Fibroblast of lung (primary cell): ENCODE measurements at regions not wholly inside any gene's neighbourhood (a gene's known extent, or its start where the extent isn't known, plus 50 kb on each side); places are given as distances from the start of the nearest gene placed in this dataset.

Experiments
- DNase-seq, 2 donors: peaks; one replicate each; pipeline versions ENCODE4 v3.0.0 to v3.0.0-alpha.2; 2010; ENCODE audit warnings: low read depth in 2 of 2
- H2AFZ ChIP-seq: 2 replicates; pipeline ENCODE4 v1.5.1; 2012; ENCODE audit warnings: low read length, control low read depth, inconsistent platforms
- H3K27ac ChIP-seq: 2 replicates; pipeline ENCODE4 v1.5.1; 2011; ENCODE audit warnings: low read length, control low read depth; ENCODE audit not compliant: insufficient read depth
- H3K27me3 ChIP-seq: 2 replicates; pipeline ENCODE4 v1.5.1; 2011; ENCODE audit warnings: mild to moderate bottlenecking, low read length; ENCODE audit not compliant: control insufficient read depth, insufficient read depth
- H3K36me3 ChIP-seq: 2 replicates; pipeline ENCODE4 v1.5.1; 2011; ENCODE audit warnings: low read length; ENCODE audit not compliant: control insufficient read depth, insufficient read depth
- H3K4me1 ChIP-seq: 2 replicates; pipeline ENCODE4 v1.5.1; 2011; ENCODE audit warnings: low read length; ENCODE audit not compliant: control insufficient read depth, insufficient read depth; ENCODE audit errors: extremely low read depth
- H3K4me2 ChIP-seq: 2 replicates; pipeline ENCODE4 v1.5.1; 2011; ENCODE audit warnings: low read length, control low read depth; ENCODE audit not compliant: insufficient read depth; ENCODE audit errors: extremely low read depth
- H3K4me3 ChIP-seq, 4 experiments: fragments of 200-600 bp in 1 of 4; sonication (generic) in 1 of 4; replicated peaks in 1 of 4; 2 replicates each; pipeline ENCODE4 v1.5.1; 2011 to 2016; ENCODE audit warnings: low read length in 4 of 4, low read depth in 3 of 4, mild to moderate bottlenecking in 3 of 4, control low read depth in 2 of 4, inconsistent platforms in 1 of 4, mixed read lengths in 1 of 4; ENCODE audit not compliant: insufficient read depth in 1 of 4; ENCODE audit errors: control extremely low read depth in 1 of 4
- H3K79me2 ChIP-seq: 2 replicates; pipeline ENCODE4 v1.5.1; 2012; ENCODE audit warnings: mild to moderate bottlenecking, low read length, inconsistent platforms; ENCODE audit not compliant: control insufficient read depth, insufficient read depth
- H3K9ac ChIP-seq: 2 replicates; pipeline ENCODE4 v1.5.1; 2011; ENCODE audit warnings: mild to moderate bottlenecking, low read length, control low read depth; ENCODE audit not compliant: insufficient read depth
- H3K9me3 ChIP-seq: 2 replicates; pipeline ENCODE4 v1.5.1; 2012; ENCODE audit warnings: low read depth, low read length; ENCODE audit not compliant: control insufficient read depth, insufficient read depth
- H4K20me1 ChIP-seq: 2 replicates; pipeline ENCODE4 v1.5.1; 2011; ENCODE audit warnings: low read length; ENCODE audit not compliant: control insufficient read depth, insufficient read depth; ENCODE audit errors: extremely low read depth
- CTCF ChIP-seq, 2 donors: IDR thresholded peaks in 1 of 2; conservative IDR thresholded peaks in 1 of 2; 1 replicate in 1 of 2; 2 replicates in 1 of 2; pipeline ENCODE4 v1.5.1; 2011 to 2012; ENCODE audit warnings: low read length in 2 of 2, control low read depth in 1 of 2, inconsistent platforms in 1 of 2, low read depth in 1 of 2, mild to moderate bottlenecking in 1 of 2
- EZH2 ChIP-seq: IDR thresholded peaks from 2 replicates; pipeline ENCODE4 v1.5.1; 2012; ENCODE audit warnings: low read length, control low read depth, mild to moderate bottlenecking; ENCODE audit errors: missing control alignments

GRCh38 chr6:85143676-85144075 lies 306.2 kb upstream of the NT5E start:
- Histone ChIP-seq H4K20me1 (no peaks in the 10 kb centered on the region), H3K27ac (no peak overlapping the region), H3K27me3 (no peaks in the 10 kb centered on the region), H3K79me2 (no peaks in the 10 kb centered on the region), H3K9me3 (no peaks in the 10 kb centered on the region), H3K4me3 (no peak overlapping the region), H2AFZ (no peak overlapping the region), H3K36me3 (no peaks in the 10 kb centered on the region), H3K4me1 (no peaks in the 10 kb centered on the region), H3K9ac (no peak overlapping the region), H3K4me2 (no peak overlapping the region)
- TF ChIP-seq CTCF (conservative IDR thresholded peaks at IDR 0.05 in 1 of 2, IDR thresholded peaks at IDR 0.05 in 1 of 2; ENCODE audit: low read depth in 1 of 2, low read length in 2 of 2) (no peak), EZH2 (no peak)
- no peak for DNase-seq

GRCh38 chr6:85137865-85138264 lies 312.0 kb upstream of the NT5E start:
- no peaks in the 10 kb centered on the region for H3K27me3 ChIP-seq
- no peak overlapping the region for H3K4me3 ChIP-seq
- no peak for TF ChIP-seq CTCF (conservative IDR thresholded peaks at IDR 0.05 in 1 of 2, IDR thresholded peaks at IDR 0.05 in 1 of 2; ENCODE audit: low read depth in 1 of 2, low read length in 2 of 2)
- TF ChIP-seq EZH2, result no peak
- H3K4me1 ChIP-seq, result no peaks in the 10 kb centered on the region
- H3K9me3 ChIP-seq, result no peaks in the 10 kb centered on the region
- H4K20me1 ChIP-seq, result no peaks in the 10 kb centered on the region
- no peak overlapping the region for H2AFZ ChIP-seq
- H3K27ac ChIP-seq, result no peak overlapping the region
- no peaks in the 10 kb centered on the region for H3K79me2 ChIP-seq
- H3K9ac ChIP-seq, result no peak overlapping the region
- H3K4me2 ChIP-seq, result no peak overlapping the region
- no peak for DNase-seq
- H3K36me3 ChIP-seq, result no peaks in the 10 kb centered on the region

GRCh38 chr6:85136310-85136709 lies 313.6 kb upstream of the NT5E start:
- H4K20me1 ChIP-seq, result no peaks in the 10 kb centered on the region
- no peaks in the 10 kb centered on the region for H3K27me3 ChIP-seq
- H3K79me2 ChIP-seq, result no peaks in the 10 kb centered on the region
- H3K27ac ChIP-seq, result no peak overlapping the region
- no peak for TF ChIP-seq EZH2
- no peak for TF ChIP-seq CTCF (conservative IDR thresholded peaks at IDR 0.05 in 1 of 2, IDR thresholded peaks at IDR 0.05 in 1 of 2; ENCODE audit: low read depth in 1 of 2, low read length in 2 of 2)
- no peak overlapping the region for H3K9ac ChIP-seq
- DNase-seq, result no peak
- no peak overlapping the region for H3K4me2 ChIP-seq
- no peak overlapping the region for H2AFZ ChIP-seq
- no peaks in the 10 kb centered on the region for H3K36me3 ChIP-seq
- H3K9me3 ChIP-seq, result no peaks in the 10 kb centered on the region
- H3K4me1 ChIP-seq, result no peaks in the 10 kb centered on the region
- H3K4me3 ChIP-seq, result no peak overlapping the region
